HG03108 (cell line): ENCODE measurements at regions not wholly inside any gene's neighbourhood (a gene's known extent, or its start where the extent isn't known, plus 50 kb on each side); places are given as distances from the start of the nearest gene placed in this dataset.
"Not testable (repeated sequence)": the region's sequence is repeated elsewhere in the genome, so short reads cannot be mapped to it uniquely, and the experiment has no call there.

Experiments used
- ATAC-seq: cut with Tn5 transposase; IDR thresholded peaks from one replicate; pipeline ENCODE4 v1.9.1; 2021; ENCODE audit warnings: moderate library complexity; ENCODE audit not compliant: unreplicated experiment

DNA sequence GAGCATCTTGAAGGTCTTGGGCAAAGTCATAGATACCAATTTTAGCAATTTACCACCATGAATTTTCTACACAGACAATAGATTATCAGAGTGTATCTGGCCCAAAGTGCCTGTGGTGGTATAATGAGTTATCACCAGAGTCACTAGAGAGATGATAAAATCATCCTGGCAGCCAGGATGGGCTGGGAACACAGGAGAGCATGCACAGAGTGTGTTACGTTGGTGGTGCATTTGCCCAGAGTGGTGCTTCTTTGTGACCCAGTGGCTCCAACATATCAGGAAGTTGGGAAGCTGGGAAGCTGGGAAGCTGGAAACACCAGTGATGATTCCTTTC is 236.7 kb upstream of the PROX1 start:
- no peak for ATAC-seq

DNA sequence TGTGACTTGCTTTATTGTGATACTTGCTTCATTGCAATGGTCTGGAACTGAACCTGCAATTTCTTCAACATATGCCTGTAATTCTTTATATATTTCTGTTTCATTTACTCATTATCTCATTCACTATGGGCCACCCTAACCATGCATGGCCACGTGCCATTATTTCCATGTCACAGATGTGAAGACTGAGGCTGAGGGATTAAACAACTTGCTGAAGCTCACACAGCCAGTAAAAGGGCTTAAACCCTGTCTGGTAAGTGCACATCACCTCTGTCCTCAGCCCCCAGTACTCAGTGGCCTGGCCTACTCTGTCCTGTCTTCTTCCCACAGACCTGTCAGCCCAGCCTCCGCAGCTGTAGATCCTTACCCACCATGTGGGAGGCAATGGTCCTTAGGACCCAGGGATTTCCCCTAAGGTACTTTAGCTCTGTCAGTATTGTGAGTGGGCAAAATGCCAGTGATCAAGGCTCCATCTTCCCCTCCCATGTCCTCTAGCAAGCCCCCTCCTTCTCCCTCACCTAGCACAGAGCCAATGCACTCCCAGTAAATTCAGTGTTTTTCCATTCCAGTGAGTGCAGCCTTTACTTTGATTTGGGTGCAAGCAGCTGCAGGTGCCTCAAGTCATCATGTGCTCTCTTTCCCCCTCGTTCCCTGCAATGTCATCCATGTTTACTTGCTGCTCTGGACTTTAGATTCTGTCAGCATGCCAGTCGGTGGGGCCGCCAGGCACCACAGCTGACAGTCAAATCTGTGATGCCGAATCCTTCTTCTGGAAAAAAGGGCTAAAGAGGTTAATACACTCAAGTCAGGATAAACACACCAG is 228.2 kb upstream of the PROX1 start:
- no peak for ATAC-seq

DNA sequence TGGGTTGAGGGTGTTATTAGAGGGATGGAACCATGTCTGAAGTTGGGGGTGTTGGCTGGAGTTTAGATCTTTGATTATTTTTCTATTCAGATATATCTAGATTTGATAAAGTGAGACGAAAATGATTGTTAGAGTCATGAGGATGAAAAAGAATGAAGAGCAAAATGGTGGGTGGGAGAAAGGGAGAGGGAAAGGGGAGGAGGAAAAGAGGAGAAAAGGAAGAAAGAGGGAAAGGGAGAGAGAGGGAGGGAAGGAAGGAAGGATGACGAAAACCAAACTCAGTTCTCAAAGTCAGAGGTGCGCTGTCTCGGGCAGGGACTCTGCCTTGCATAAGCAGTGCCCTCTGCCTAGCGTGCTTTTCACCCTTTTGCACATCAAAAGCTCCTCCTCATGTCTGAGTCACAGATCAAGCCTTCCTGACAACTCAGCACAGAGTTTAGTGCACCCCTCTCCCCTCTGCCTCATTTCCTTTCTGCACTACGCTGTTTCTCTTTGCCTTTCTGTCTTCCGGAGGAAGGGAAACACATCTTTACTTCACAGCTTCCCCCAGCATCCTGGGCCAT is 225.8 kb upstream of the PROX1 start:
- ATAC-seq: no peak

DNA sequence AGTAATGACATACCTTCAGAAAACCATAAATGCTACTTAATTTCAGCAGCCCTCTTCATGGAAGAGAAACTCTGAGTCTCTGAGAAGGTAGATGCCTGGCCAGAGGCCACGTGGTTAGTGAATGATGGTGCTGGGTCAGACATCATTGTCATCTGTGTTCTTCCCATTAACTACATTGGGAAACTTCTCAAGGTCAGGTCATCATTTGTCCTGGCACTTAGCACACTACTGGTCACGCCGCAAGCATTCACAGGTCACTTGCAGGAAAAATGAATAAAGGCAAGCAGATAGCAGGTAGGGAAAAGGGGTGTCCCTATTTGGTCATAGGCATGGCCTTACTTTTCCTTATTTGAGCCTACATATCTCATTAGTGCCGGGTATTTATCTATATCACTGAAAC is 220.1 kb upstream of the PROX1 start:
- ATAC-seq: no peak

DNA sequence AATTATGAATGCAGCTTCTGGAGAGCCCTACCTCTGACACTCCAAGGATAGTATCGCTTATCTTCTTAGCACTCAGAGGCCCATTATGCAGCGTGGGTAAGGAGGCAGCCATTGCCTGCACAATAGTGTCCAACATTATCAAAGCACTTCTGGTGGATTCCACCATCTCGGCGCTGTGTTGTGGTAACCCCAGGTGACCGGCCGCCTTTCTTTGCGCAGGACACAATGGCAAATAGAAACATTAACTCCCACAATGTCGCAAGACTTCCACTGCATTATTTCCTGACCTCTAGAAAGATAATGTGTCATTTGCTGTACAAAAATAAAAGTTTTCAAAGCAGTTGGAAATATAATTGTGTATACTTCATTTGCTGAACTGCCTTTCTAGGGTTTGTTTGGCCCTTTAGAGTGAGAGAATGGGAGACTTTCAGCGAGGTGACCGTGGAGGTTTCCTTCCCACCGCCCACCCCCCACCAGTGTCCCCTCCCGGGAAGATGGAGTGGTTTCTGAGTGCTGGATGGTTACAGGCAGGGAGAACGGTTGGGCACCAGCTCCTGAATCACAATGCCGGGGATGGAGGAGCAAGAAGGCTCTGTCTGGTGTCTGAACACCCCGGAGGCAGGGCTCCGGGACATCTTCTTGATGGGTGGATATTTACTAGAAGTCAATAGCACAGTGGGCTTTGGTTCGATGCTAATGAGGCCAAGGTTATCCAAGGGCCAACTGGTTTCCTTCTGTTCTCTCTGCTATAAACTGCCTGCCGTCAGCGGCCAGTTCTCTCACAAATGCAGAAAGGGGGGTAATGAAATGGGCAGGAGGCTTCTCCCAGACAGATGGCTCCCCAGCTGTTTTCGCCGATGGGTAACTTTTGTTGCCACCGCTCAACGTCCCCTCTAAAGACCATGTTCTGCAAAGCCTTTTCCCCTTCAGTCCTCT is 215.4 kb upstream of the PROX1 start:
- no peak for ATAC-seq

DNA sequence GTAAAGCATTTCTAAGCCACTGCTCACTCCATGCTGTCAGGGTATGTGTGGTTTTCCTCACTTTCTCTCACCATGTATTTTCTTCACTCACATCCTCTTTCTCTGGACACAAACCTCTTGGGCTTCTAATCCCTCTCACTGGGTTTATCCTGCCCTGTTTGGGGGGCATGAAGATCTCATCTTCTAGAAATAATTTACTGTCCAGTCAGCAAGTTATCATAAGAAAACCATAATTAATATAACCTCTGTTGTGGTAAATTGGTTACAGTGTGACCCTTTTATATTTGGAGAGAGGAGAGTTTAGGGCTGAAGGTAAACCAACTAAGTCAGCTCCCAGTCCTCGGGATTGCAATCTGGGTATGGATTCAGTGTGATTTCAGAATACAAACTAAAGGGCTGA is 213.8 kb upstream of the PROX1 start:
- no peak for ATAC-seq

DNA sequence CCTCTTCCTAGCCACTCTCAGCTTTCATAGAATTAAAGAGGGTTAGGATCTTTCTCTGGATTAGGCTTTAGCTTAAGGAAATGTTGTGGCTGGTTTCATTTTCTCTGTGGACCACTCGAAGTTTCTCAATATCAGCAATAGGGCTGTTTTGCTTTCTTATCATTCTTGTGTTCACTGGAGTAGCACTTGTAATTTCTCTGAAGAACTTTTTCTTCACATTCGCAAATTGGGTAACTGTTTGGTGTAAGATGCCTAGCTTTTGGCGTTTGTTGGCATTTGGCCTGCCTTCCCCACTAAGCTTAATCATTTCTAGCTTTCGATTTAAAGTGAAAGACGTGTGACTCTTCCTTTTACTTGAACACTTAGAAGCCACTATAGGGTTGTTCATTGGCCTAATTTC is 210.8 kb upstream of the PROX1 start:
- ATAC-seq: no peak

DNA sequence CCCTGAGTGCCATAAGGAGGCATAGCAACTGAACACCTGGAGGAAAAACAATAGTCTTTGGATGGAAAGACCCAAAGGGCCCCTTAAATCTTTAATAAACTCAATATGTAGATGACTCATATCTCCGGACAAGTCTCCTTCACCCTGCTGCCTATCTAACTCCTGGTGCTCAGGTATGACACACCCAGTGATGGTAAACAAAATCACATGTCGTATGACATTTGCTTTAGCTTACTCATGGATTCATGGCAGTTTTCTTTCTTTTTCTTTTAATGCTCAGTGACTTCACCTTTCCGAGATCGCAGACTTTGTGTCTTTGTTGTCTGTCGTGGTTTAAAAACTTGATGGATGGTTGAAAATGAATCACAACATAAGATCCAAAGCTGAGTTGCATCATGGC is 208.5 kb upstream of the PROX1 start:
- ATAC-seq: no peak

DNA sequence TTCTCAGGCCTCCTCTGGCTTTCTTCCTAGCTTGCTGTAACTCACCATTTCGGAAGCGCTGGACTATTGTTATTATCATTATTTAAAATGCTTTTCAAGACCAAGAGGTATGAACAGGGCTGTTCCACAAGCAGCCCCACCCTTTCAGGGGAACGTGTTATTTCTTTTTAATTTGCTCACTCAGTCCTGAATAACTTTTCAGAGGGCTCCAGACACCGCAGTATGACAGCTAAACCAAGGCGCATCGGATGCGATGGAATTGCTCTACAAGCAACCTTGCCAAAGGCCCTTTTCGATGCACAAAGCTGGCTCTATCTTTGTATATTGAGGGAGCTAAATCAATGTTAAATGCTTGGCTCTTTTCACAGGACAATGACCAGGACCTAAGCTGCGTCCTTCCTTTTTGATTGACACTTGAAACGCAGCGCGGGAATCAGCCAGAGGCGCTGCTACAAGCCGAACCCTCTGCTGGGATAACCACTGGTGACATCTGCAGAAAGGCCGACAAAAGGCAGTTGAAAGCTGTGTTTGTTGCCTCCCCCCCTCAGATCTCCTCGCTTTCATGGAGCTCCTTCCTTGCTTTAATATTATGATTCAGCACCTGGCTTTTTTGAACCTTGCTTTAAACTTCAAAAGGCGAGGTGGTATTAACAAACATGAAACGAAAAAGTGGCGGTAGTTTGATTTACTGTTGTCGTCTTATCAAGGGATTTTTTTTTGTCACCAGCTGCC is 204.7 kb upstream of the PROX1 start:
- no peak for ATAC-seq

DNA sequence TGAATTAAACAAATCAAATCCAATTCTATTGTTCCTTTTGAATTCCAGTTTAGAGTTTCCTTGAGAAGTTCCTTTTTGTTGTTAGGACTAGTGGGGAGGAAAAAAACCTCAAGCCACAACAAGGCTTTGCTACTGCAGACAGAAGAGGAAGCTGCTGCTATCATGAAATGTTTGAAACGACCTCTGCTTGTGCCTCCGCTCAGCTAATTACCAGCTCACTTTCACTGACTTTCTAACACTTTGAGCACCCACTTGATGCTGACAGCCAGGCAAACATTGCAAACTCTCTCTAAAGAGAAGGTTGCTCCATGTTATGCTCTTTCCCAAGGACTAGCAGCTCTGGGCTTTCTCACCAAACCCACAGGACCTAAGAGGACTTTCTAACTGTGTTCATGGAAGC is 203.9 kb upstream of the PROX1 start:
- no peak for ATAC-seq

DNA sequence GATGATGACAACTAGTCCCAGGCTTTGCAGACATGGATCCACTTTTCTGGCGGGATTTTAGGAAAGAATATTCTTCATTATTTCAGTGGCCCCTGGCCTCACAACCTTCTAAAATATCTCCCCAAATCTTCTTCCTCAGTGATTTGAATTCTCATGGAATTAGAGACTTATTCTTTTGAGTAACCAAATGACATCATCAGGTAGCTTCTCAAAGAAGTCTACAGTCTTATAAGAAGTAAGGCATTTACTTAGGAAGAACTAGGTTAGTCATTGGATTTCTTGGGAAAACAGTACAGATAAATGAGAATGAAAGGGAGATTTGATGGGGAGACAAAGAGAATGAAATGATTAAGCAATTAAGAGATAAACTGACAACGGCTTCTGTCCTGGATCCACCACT is 201.1 kb upstream of the PROX1 start:
- no peak for ATAC-seq

DNA sequence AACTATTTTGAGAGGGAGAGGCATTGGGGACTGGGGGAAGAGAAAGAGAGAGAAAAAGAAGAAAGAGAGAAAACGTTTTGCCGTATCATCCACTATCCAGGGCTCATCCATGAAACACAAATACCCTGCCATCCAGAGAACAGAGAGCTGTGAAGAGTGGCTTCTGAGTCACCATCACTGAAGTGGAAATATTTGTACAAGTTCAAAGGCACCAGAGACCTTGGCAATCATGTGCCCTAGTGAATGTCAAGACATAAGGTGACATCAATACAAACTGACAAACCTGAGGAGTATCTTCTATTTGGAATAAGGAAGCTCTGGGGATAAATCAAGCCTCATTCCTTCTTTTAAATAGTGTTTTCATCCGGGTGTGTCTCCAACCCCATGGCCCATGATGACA is 197.2 kb upstream of the PROX1 start:
- ATAC-seq: no peak

DNA sequence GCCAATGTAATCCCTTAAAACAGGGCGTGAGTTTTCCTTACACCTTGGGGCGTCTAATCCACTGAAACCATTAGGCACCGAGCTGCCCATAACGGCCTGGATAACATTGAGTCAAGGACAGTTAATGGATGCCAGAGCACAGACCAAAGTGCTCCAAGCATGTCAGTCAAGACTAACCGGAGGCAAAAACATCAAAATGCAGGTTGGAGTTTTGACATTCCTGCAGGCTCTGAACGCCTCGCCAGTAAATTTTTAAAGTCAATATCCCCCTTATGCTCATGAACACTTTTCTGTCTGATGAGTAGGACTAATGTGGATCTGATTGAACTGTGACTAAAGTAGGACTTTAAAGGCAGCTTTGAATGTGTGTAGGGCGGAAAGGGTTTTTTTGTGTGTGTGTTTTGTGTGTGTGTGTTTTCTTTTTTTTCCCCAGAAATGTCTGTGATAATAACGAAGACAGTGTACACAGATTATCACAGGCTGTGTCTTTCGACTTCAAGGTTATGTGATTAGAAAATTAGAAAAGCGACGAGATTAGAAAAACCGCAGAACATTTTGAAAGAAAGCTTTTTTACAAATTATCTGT is 194.2 kb upstream of the PROX1 start:
- ATAC-seq: no peak

DNA sequence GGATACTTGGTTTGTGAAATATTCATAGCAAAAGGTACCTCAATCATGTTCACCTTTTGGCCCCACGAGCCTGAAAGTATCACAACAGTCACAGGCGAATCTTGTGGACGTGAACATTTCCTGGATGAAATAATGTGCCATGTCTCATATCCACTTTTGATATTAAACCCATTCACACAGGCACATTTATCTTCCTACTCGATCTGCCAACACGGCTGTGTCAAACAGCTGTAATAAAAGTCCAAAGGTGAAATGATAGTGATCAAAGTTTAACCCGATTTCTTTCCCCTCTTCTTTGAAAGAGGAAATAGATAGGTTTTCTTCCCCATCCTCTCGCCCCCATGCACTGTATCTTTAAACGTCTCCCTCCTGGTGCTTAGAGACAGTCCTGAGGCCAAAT is 191.2 kb upstream of the PROX1 start:
- ATAC-seq: no peak

DNA sequence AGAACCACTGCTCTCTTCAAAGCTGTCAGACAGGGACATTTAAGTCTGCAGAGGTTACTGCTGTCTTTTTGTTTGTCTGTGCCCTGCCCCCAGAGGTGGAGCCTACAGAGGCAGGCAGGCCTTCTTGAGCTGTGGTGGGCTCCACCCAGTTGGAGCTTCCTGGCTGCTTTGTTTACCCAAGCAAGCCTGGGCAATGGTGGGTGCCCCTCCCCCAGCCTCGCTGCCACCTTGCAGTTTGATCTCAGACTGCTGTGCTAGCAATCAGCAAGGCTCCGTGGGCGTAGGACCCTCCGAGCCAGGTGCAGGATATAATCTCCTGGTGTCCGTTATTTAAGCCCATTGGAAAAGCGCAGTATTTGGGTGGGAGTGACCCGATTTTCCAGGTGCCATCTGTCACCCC is 179.5 kb upstream of the PROX1 start:
- ATAC-seq: not testable (repeated sequence)

DNA sequence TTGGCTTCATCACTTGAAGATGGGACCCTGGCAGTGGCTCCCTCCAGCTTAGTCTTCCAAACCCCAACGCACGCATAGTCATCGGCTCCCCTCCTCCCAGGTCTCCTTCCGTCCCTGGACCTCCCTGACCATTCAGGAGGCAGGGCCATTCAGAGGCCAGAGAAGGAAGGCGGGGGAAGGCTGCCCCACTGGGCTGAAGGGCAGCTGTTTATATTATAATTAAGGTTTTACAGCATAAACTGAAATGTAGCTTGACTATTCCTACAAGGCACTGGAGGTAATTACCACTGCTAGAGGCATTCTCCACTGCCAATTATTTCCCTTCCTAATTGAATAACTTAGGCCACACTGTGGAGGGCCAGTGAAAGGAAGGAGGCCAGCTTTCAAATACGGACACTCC is 170.6 kb upstream of the PROX1 start:
- no peak for ATAC-seq

DNA sequence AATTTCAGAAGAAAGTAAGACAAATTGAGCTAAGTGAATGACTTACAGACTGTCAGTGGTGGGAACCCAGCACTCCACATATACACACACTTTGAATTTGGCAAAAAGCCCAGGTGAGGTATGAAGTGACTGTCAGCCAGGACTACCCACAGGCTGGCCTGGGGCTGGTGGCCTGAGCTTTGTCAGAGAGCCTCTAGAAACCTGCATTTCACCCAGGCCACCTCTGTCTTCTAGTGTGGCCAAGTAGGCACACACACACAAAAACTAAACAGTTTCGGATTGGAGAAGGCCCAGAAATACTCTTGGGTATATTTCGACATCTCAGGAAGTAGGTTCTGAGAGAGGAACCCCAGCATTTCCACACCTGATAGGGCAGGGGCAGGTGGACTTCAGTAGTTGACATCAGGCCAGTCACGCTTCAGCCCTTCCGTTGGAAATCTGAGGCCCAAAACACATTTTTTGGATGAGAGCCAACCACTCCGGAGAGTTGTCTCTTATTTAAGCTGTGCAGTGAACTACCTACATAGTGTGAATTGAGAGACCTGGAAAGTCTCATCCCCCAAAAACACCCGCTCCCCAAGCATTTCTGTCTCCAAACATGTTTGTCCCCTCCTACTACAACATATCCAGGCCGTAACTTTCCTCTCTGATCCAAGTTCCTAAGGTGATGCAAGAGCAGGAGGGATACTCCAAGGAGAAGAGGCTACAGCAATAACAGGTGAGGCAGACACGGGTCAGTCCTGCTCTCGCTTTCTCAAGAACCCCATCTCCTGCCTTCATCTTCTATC is 167.2 kb upstream of the PROX1 start:
- no peak for ATAC-seq

DNA sequence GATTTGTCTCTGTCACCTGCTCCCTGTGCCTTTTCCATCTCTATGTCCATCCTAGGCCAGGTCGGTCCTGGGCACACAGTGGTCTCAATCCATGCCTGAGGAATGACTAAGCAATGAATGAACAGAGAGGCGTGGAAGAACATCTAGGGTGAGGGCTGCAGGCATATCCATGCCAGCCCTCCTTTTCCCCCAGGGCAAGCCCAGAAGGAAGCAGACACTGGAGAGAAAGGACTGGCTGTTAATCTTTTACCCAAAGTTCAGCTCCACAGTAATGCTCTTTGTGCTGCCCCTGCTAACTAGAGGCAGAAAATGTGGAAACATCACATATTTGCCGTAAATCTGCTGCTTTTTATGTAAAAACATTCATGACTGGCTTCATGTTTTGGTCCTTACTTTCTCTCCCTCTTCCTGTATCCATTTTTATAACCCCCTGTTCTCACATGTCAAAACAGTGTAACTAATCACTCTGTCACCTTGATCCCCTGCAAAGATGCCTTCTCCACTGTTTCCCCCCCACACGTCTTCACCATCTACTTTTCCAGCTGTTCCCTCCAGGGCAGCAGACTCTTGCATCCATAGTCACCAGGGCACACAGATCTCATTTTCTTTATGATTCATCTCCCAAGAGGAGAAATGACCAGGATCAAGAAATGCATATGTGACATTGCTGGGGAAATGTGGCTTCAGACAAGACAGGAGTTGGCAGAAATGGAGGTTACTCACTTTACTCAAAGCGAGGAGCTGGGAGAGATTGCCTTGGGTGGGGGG is 166.4 kb upstream of the PROX1 start:
- no peak for ATAC-seq

DNA sequence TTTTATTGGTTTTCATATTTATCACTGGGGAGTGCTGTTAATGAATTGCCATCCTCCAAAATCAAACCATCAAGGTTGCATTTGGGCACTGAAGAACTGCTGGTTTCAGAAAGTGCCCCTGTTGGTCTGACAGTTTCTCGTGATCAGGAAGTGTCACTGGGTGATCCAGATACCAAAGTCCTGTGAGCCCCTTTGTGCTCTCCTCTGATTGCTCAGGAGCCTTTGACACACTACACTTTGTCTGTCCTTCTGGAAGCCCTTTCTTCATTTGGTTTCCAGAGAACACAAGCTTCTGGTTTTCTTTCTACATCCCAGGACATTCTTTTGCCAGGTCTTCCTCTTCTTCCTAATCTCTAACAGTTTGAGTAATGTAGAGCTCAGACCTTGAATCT is 165.8 kb upstream of the PROX1 start:
- no peak for ATAC-seq
